ENCODE measurements at regions not wholly inside any gene's neighbourhood (a gene's known extent, or its start where the extent isn't known, plus 50 kb on each side); places are given as distances from the start of the nearest gene placed in this dataset.

- no peaks in the 10 kb centered on the region for H3K36me3 Mint-ChIP-seq (ENCODE audit: insufficient read depth in 2 of 2)
- no peaks in the 10 kb centered on the region for H3K27me3 Mint-ChIP-seq (ENCODE audit: low read depth)
- no peak overlapping the region for H3K4me3 Mint-ChIP-seq
- ATAC-seq (replicated peaks in 1 of 2) (no peak), DNase-seq (no peak)
- H3K4me1 Mint-ChIP-seq (ENCODE audit: low read depth), result peaks cover 17% of the 10 kb centered on the region
- no peaks in the 10 kb centered on the region for H3K9me3 Mint-ChIP-seq
- H3K27ac Mint-ChIP-seq, result no peak overlapping the region
Measured at GRCh38 chr6:110043366-110043994, 65.4 kb downstream of the GPR6 start.

- ATAC-seq (replicated peaks in 1 of 2) (no peak), DNase-seq (no peak)
- H3K4me3 Mint-ChIP-seq, result no peak overlapping the region
- no peaks in the 10 kb centered on the region for H3K27me3 Mint-ChIP-seq (ENCODE audit: low read depth)
- H3K27ac Mint-ChIP-seq, result no peak overlapping the region
- no peaks in the 10 kb centered on the region for H3K36me3 Mint-ChIP-seq (ENCODE audit: insufficient read depth in 2 of 2)
- H3K9me3 Mint-ChIP-seq, result no peaks in the 10 kb centered on the region
- peaks cover 11% of the 10 kb centered on the region for H3K4me1 Mint-ChIP-seq (ENCODE audit: low read depth)
Measured at GRCh38 chr6:110044096-110044495, 66.0 kb downstream of the GPR6 start.

- H3K36me3 Mint-ChIP-seq (ENCODE audit: insufficient read depth in 2 of 2), result no peaks in the 10 kb centered on the region
- peaks cover 6% of the 10 kb centered on the region for H3K4me1 Mint-ChIP-seq (ENCODE audit: low read depth)
- H3K27ac Mint-ChIP-seq, result no peak overlapping the region
- no peaks in the 10 kb centered on the region for H3K27me3 Mint-ChIP-seq (ENCODE audit: low read depth)
- DNase-seq, result no peak
- H3K4me3 Mint-ChIP-seq, result no peak overlapping the region
- no peak for ATAC-seq (replicated peaks in 1 of 2)
- no peaks in the 10 kb centered on the region for H3K9me3 Mint-ChIP-seq
Measured at GRCh38 chr6:110044622-110045021, 66.5 kb downstream of the GPR6 start.

GRCh38 chr6:110048221-110048875 is 70.2 kb downstream of the GPR6 start:
- H3K36me3 Mint-ChIP-seq (ENCODE audit: insufficient read depth in 2 of 2), result no peaks in the 10 kb centered on the region
- no peaks in the 10 kb centered on the region for H3K4me1 Mint-ChIP-seq (ENCODE audit: low read depth)
- DNase-seq, result no peak
- H3K4me3 Mint-ChIP-seq, result no peak overlapping the region
- H3K9me3 Mint-ChIP-seq, result no peaks in the 10 kb centered on the region
- H3K27ac Mint-ChIP-seq, result no peak overlapping the region
- ATAC-seq (replicated peaks in 1 of 2), result no peak
- no peaks in the 10 kb centered on the region for H3K27me3 Mint-ChIP-seq (ENCODE audit: low read depth)

- H3K27ac Mint-ChIP-seq, result no peak overlapping the region
- DNase-seq, result no peak
- no peaks in the 10 kb centered on the region for H3K27me3 Mint-ChIP-seq (ENCODE audit: low read depth)
Measured at GRCh38 chr6:110049696-110050439, 71.8 kb downstream of the GPR6 start.

More at GRCh38 chr6:110049696-110050439, 71.8 kb downstream of the GPR6 start:
- H3K4me3 Mint-ChIP-seq, result no peak overlapping the region
- no peaks in the 10 kb centered on the region for H3K4me1 Mint-ChIP-seq (ENCODE audit: low read depth)
- H3K9me3 Mint-ChIP-seq, result no peaks in the 10 kb centered on the region
- no peak for ATAC-seq (replicated peaks in 1 of 2)
- H3K36me3 Mint-ChIP-seq (ENCODE audit: insufficient read depth in 2 of 2), result no peaks in the 10 kb centered on the region

All from activated T-cell treated with anti-CD3 and anti-CD28 coated beads, Interleukin-2, amount 50 U/mL, for 72 hours (primary cell).